ENCODE measurements at regions not wholly inside any gene's neighbourhood (a gene's known extent, or its start where the extent isn't known, plus 50 kb on each side); places are given as distances from the start of the nearest gene placed in this dataset.

DNA sequence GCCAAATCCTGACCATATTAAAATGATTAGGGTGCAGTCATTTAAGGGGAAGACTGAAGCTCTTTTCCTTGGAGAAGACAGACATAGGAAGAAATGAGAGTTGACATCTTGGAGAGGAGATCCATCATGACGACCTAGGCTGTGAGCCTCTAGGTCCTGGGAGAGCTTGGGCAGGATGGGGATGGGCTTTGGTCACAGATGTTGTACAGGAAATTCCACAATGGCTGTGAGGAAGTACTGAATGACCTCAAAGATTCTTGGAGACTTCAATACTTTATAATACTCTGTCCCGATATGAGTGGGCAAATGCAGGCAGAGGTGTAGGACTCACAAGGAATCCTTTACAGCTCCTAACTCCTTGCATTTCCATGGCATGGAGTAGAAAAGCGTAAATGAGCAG lies 204.9 kb upstream of the FRMD6 start:
- Histone ChIP-seq H3K4me3 (no peak overlapping the region), H3K36me3 (no peaks in the 10 kb centered on the region), H3K4me1 (peaks cover 0 to 21% (median 6%) of the 10 kb centered on the region in 4 donors), H3K27me3 (peaks cover 0 to 4% (median 0%) of the 10 kb centered on the region in 3 donors), H3K27ac (no peak overlapping the region), H3K9me3 (no peaks in the 10 kb centered on the region)
- no peak for TF ChIP-seq EP300 (IDR thresholded peaks at IDR 0.05)
- no peak for TF ChIP-seq POLR2A (IDR thresholded peaks at IDR 0.05)
- TF ChIP-seq, protein P1, sequence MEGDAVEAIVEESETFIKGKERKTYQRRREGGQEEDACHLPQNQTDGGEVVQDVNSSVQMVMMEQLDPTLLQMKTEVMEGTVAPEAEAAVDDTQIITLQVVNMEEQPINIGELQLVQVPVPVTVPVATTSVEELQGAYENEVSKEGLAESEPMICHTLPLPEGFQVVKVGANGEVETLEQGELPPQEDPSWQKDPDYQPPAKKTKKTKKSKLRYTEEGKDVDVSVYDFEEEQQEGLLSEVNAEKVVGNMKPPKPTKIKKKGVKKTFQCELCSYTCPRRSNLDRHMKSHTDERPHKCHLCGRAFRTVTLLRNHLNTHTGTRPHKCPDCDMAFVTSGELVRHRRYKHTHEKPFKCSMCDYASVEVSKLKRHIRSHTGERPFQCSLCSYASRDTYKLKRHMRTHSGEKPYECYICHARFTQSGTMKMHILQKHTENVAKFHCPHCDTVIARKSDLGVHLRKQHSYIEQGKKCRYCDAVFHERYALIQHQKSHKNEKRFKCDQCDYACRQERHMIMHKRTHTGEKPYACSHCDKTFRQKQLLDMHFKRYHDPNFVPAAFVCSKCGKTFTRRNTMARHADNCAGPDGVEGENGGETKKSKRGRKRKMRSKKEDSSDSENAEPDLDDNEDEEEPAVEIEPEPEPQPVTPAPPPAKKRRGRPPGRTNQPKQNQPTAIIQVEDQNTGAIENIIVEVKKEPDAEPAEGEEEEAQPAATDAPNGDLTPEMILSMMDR (IDR thresholded peaks at IDR 0.05): no peak
- TF ChIP-seq POLR2AphosphoS5 (IDR thresholded peaks at IDR 0.05): no peak
- 69 to 90% (median 79%) methylated on average over 3 of the region's 3 CpGs for whole genome bisulfite sequencing, 5 donors
- intact Hi-C loops (cut with DNase I; ENCODE audit: low total_unique reads): no loop called here
- DNase-seq: no peak

DNA sequence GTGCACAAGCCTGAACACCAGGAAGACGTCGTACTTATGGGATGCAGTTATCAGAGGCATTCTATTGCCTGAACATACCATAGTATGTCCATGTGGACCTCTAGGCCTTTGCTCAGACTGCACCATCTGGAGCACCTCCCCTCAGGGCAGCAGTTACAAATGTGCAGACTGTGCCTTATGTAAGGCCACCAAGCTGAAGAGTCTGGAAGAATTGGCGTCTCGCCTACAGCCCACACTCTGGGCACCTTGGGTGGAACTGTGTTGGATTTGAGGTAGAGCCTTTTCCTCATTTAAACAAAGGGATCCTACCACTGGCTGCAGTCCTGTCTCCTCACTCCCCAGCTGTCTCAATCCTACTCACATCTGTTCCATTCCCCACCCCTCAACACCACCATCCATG lies 204.3 kb upstream of the FRMD6 start:
- WGBS, 5 donors: 90 to 97% (median 96%) methylated on average over 4 of the region's 4 CpGs
- Histone ChIP-seq H3K27ac (no peak overlapping the region), H3K36me3 (no peaks in the 10 kb centered on the region), H3K4me1 (peaks cover 0 to 19% (median 6%) of the 10 kb centered on the region in 4 donors), H3K9me3 (no peaks in the 10 kb centered on the region), H3K4me3 (no peak overlapping the region), H3K27me3 (peaks cover 0 to 4% (median 0%) of the 10 kb centered on the region in 3 donors)
- DNase-seq: no peak
- TF ChIP-seq, protein P1 (IDR thresholded peaks at IDR 0.05): no peak
- no peak for TF ChIP-seq EP300 (IDR thresholded peaks at IDR 0.05)
- no peak for TF ChIP-seq POLR2A (IDR thresholded peaks at IDR 0.05)
- intact Hi-C loops (cut with DNase I; ENCODE audit: low total_unique reads): no loop called here

DNA sequence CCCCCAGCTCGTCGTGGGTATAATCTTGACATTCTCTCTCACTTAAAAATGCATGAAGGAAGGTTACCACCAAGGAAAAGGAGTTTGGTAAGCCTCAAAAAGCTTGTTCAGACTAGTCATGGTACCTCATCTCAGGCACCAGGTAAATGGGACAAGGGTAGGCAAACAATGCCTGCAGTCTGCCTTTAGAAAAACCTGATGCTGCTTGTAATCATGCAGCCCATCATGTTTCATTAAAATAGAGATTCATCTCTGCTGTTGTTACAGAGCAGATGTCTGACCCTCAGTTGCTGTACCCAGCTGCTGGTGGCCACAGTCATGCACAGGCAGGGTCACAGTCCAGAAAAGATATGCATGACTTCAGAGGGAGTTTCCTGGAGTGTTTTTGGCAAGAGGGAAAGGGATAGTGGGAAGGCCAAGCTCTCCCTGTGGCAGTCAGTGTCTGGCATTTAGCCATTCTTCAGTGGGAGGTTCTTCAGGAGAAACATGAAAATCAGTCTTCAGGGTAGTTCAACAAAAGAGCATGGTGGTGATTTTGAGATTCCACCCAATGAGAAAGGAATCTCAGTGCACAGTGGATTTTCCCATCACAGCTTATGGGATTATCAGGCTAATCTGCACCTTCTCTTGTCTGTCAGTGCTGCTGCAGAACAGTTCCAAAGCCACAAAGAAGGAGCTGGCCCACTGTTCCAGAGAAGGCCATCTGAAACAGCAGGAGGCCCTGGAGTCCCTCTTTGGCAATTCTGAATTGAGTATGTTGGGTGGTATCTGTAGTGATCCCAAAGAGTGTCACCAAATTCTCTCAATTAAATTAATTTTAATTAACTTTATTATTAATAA lies 202.7 kb upstream of the FRMD6 start:
- intact Hi-C loops (cut with DNase I; ENCODE audit: low total_unique reads): no loop called here

DNA sequence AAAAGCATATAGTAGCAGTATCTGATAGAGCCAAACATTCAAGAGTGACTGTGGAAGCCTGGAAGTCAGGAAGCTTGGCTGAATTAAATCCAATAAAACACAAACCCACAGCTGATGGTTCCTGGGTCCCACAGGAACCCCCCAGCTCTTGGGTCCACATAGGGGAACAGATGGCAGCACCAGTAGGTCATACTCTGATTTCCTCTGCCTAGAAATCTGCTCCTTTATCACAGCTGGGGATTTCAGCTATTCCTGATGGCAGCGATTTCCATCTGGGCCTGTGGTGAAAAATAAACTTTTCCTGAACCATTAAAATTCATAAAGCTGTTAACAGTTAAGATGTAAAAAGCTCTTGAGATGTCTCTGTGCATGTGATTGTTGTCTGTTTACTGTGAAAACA lies 202.0 kb upstream of the FRMD6 start:
- no peak for DNase-seq
- 76 to 91% (median 85%) methylated on average over 1 of the region's 1 CpG for WGBS, 5 donors
- intact Hi-C loops (cut with DNase I; ENCODE audit: low total_unique reads): no loop called here
- H3K27ac ChIP-seq: no peak overlapping the region
- no peak for TF ChIP-seq POLR2A (IDR thresholded peaks at IDR 0.05)
- TF ChIP-seq EP300 (IDR thresholded peaks at IDR 0.05): no peak
- TF ChIP-seq, protein P1 (IDR thresholded peaks at IDR 0.05): no peak
- no peak for TF ChIP-seq POLR2AphosphoS5 (IDR thresholded peaks at IDR 0.05)
- no peaks in the 10 kb centered on the region for H3K36me3 ChIP-seq
- no peaks in the 10 kb centered on the region for H3K27me3 ChIP-seq
- H3K4me3 ChIP-seq: no peak overlapping the region
- peaks cover 0 to 11% (median 3%) of the 10 kb centered on the region in 4 donors for H3K4me1 ChIP-seq
- H3K9me3 ChIP-seq: no peaks in the 10 kb centered on the region

More for the DNA sequence above, 202.7 kb upstream of the FRMD6 start:
- Histone ChIP-seq H3K36me3 (no peaks in the 10 kb centered on the region), H3K27ac (no peak overlapping the region), H3K4me3 (no peak overlapping the region), H3K27me3 (peaks cover 0 to 2% (median 0%) of the 10 kb centered on the region in 3 donors), H3K9me3 (no peaks in the 10 kb centered on the region), H3K4me1 (peaks cover 0 to 11% (median 3%) of the 10 kb centered on the region in 4 donors)
- TF ChIP-seq POLR2AphosphoS5 (IDR thresholded peaks at IDR 0.05) (peak in 1 of 3 donors; percentile 15), EP300 (IDR thresholded peaks at IDR 0.05) (no peak)
- WGBS, 5 donors: 60 to 76% (median 69%) methylated on average over 2 of the region's 2 CpGs
- peak in 1 of 2 donors; percentile 52 for DNase-seq

DNA sequence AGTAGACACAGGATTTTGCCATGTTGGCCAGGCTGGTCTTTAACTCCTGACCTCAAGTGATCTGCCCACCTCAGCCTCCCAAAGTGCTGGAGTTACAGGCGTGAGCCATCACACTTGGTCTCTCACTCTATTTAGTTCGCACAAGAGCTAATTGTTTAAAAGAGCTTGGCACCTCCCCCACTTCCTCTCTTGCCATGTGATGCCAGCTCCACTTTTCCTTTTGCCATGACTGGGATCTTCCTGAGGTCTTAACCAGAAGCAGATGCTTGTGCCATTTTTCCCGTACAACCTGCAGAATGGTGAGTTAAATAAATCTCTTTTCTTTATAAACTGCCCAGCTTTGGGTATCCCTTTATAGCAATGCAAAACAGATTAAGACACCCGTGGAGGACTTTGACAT lies 200.1 kb upstream of the FRMD6 start:
- Histone ChIP-seq H3K4me1 (peaks cover 0 to 11% (median 3%) of the 10 kb centered on the region in 4 donors), H3K27me3 (no peaks in the 10 kb centered on the region), H3K27ac (no peak overlapping the region), H3K4me3 (no peak overlapping the region), H3K9me3 (no peaks in the 10 kb centered on the region), H3K36me3 (no peaks in the 10 kb centered on the region)
- WGBS, 5 donors: 61 to 65% (median 64%) methylated on average over 4 of the region's 4 CpGs
- no peak for DNase-seq
- TF ChIP-seq EP300 (IDR thresholded peaks at IDR 0.05) (no peak), POLR2AphosphoS5 (IDR thresholded peaks at IDR 0.05) (no peak), POLR2A (IDR thresholded peaks at IDR 0.05) (no peak)
- TF ChIP-seq, protein P1 (IDR thresholded peaks at IDR 0.05): no peak
- intact Hi-C loops (cut with DNase I; ENCODE audit: low total_unique reads): no loop called here
